GM12874 (cell line): ENCODE measurements at regions not wholly inside any gene's neighbourhood (a gene's known extent, or its start where the extent isn't known, plus 50 kb on each side); places are given as distances from the start of the nearest gene placed in this dataset.

Source experiments
- CTCF ChIP-seq: IDR thresholded peaks from 2 replicates; pipeline ENCODE4 v1.5.1; 2011; ENCODE audit warnings: low read depth, mild to moderate bottlenecking, control low read depth, low read length, moderate library complexity; ENCODE audit not compliant: insufficient read depth

- TF ChIP-seq CTCF, result no peak
These were observed 592.4 kb upstream of the SEL1L start for GRCh38 chr14:82126006-82126405.

- no peak for TF ChIP-seq CTCF
These were observed 600.8 kb upstream of the SEL1L start for GRCh38 chr14:82134411-82134810.

DNA sequence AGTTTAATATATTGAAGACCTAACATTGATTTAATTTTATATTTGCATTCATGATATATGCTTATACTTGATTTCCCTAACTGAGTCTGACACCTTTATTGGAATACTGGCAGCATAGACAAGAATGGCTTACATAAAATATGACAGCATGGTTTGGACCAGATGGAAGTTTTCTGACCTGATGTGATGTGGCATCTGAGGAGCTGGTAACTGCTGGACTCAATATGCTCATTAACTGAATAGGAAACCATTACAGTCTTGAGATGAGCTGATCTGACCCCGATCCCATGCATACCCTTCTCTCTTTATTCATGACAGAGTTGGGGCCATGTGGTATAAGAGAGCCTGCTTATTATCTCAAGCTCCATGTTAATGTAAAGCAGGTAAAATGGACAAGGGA is 604.8 kb upstream of the SEL1L start:
- TF ChIP-seq CTCF, result no peak

DNA sequence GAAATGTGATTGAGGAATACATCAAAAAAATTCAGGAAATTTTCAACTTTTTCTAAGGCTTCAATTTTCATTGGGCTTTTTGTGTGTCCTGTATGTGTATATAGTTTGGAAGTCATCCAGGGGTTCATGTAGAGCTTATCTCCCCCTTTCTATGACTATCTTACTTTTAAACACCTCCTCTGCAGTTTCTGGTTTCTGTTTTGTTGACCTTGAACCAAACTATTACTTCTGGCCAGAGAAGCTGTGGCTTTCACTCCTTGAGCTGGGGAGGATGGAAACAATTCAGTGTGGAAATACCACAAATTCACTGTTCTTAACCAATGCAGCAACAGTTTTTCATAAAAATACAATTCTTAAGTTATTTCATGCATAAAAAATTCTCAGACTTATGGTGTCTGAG is 613.2 kb upstream of the SEL1L start:
- no peak for TF ChIP-seq CTCF

DNA sequence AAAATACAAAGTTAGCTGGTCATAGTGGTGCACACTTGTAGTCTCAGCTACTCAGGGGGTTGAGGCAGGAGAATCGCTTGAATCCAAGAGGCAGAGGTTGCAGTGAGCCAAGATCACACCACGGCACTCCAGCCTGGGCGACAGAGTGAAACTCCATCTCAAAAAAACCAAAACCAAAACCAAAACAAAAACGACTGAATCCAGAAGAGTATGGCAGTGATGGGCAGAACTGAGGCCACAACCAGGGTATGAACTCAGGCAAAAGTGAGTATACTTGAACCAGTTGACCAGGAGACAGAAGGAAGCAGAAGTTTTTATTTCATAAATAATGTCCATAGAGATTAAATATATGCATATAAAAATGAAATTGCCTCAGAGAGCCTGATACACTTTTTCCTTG is 620.0 kb upstream of the SEL1L start:
- TF ChIP-seq CTCF, result no peak

GRCh38 chr14:82159624-82160023 is 626.0 kb upstream of the SEL1L start:
- TF ChIP-seq CTCF, result no peak

DNA sequence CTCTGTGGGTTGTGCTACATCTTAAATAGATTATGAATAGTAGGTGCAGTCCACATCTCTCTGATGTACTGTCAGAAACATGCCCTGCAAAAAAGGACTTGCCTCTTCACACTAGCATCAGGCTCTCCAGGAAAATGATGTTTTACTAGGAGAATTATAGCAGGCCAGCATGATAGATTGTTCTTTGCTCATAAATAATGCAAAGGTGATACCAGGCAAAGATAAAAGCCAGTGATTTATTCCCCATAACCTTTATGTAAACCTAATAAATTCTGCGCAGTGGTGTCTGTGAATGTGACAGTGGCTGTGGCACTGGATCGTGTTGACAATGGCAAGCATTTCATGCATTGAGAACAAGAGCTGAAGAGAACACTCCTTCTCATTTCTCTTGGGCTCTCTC is 646.5 kb upstream of the SEL1L start:
- no peak for TF ChIP-seq CTCF

DNA sequence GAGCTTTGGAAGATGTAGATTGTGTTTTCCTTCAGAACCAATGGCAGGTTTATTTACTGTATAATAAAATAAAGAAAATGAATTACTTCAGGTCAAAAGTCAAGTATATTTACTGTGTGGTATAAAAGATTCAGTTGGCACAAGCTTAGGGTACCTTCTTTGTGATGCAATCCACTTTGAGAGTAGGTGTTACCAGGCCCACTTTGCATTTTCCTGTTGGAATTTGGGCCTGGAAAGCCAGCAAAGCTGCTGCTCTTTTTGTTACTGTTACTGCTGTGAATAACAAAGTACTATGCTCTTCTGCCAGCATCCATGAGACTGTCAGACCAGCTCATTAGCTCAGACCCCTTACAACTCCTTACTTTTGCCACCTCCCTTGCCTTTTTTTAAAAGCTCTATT is 649.0 kb upstream of the SEL1L start:
- no peak for TF ChIP-seq CTCF
